ENCODE measurements at regions not wholly inside any gene's neighbourhood (a gene's known extent, or its start where the extent isn't known, plus 50 kb on each side); places are given as distances from the start of the nearest gene placed in this dataset.

GRCh38 chr2:5453220-5454050 is 238.7 kb upstream of the SOX11 start:
- no peak for TF ChIP-seq TRIM28 (IDR thresholded peaks at IDR 0.05; ENCODE audit: borderline replicate concordance, low read length)
- no peak for TF ChIP-seq SP2 (tag by site-specific recombination; IDR thresholded peaks at IDR 0.05)
- no peak for TF ChIP-seq CTCF (tag by site-specific recombination; IDR thresholded peaks at IDR 0.05)
- no peak for TF ChIP-seq TCF7L2 (IDR thresholded peaks at IDR 0.05; ENCODE audit: borderline replicate concordance, low read depth, low read length)
- TF ChIP-seq KLF17 (tag by site-specific recombination; IDR thresholded peaks at IDR 0.05): no peak
- no peak for TF ChIP-seq ZNF510 (tag by site-specific recombination; IDR thresholded peaks at IDR 0.05; ENCODE audit: insufficient replicate concordance)
- TF ChIP-seq ZNF335 (tag by site-specific recombination; conservative IDR thresholded peaks at IDR 0.05): no peak
- TF ChIP-seq ZNF692 (tag by site-specific recombination; IDR thresholded peaks at IDR 0.05): no peak
- TF ChIP-seq YY1 (tag by site-specific recombination; IDR thresholded peaks at IDR 0.05): no peak
